ENCODE measurements at regions not wholly inside any gene's neighbourhood (a gene's known extent, or its start where the extent isn't known, plus 50 kb on each side); places are given as distances from the start of the nearest gene placed in this dataset.

GRCh38 chr16:76885776-76886537 is 305.0 kb upstream of the MON1B start:
- no peaks in the 10 kb centered on the region for H3K27me3 ChIP-seq
- TF ChIP-seq POLR2A (IDR thresholded peaks at IDR 0.05) (no peak), POLR2AphosphoS5 (IDR thresholded peaks at IDR 0.05) (no peak), CTCF (IDR thresholded peaks at IDR 0.05) (no peak)
- no peak for DNase-seq (ENCODE audit: low spot score in 2 of 2)

GRCh38 chr16:76897816-76898215 is 293.2 kb upstream of the MON1B start:
- Histone ChIP-seq H3K27me3 (no peaks in the 10 kb centered on the region), H3K4me1 (no peaks in the 10 kb centered on the region), H3K27ac (no peak overlapping the region), H3K4me3 (no peak overlapping the region), H3K36me3 (no peaks in the 10 kb centered on the region), H3K9me3 (peaks cover 0 to 7% of the 10 kb centered on the region in 2 donors)
- DNase-seq (ENCODE audit: low spot score in 2 of 2): no peak
- TF ChIP-seq POLR2A (IDR thresholded peaks at IDR 0.05) (no peak), POLR2AphosphoS5 (IDR thresholded peaks at IDR 0.05) (no peak), CTCF (IDR thresholded peaks at IDR 0.05) (no peak)
- intact Hi-C loops (cut with DNase I; ENCODE audit: low total_unique reads): no loop called here

More at GRCh38 chr16:76885776-76886537, 305.0 kb upstream of the MON1B start:
- H3K36me3 ChIP-seq: no peaks in the 10 kb centered on the region
- H3K4me1 ChIP-seq: no peaks in the 10 kb centered on the region
- no peaks in the 10 kb centered on the region for H3K9me3 ChIP-seq
- intact Hi-C loops (cut with DNase I; ENCODE audit: low total_unique reads): no loop called here
- H3K4me3 ChIP-seq: no peak overlapping the region
- H3K27ac ChIP-seq: no peak overlapping the region

GRCh38 chr16:76899767-76900166 is 291.2 kb upstream of the MON1B start:
- DNase-seq (ENCODE audit: low spot score in 2 of 2): no peak
- H3K4me1 ChIP-seq: no peaks in the 10 kb centered on the region
- no peaks in the 10 kb centered on the region for H3K36me3 ChIP-seq
- H3K4me3 ChIP-seq: no peak overlapping the region
- intact Hi-C loops (cut with DNase I; ENCODE audit: low total_unique reads): loop anchor here (5.0 kb wide), 1 partner anchor 1047 kb away; no protein-coding TSS in a partner anchor
- no peaks in the 10 kb centered on the region for H3K27me3 ChIP-seq
- TF ChIP-seq CTCF (IDR thresholded peaks at IDR 0.05) (no peak), POLR2A (IDR thresholded peaks at IDR 0.05) (no peak), POLR2AphosphoS5 (IDR thresholded peaks at IDR 0.05) (no peak)
- H3K9me3 ChIP-seq: peaks cover 0 to 6% of the 10 kb centered on the region in 2 donors
- no peak overlapping the region for H3K27ac ChIP-seq

- Histone ChIP-seq H3K27ac (no peak overlapping the region), H3K36me3 (no peaks in the 10 kb centered on the region), H3K4me3 (no peak overlapping the region), H3K27me3 (no peaks in the 10 kb centered on the region), H3K4me1 (no peaks in the 10 kb centered on the region), H3K9me3 (no peaks in the 10 kb centered on the region)
- intact Hi-C loops (cut with DNase I; ENCODE audit: low total_unique reads): loop anchor here (5.0 kb wide), 1 partner anchor 1048 kb away; no protein-coding TSS in a partner anchor
- DNase-seq (ENCODE audit: low spot score in 2 of 2): no peak
- no peak for TF ChIP-seq POLR2A (IDR thresholded peaks at IDR 0.05)
- no peak for TF ChIP-seq POLR2AphosphoS5 (IDR thresholded peaks at IDR 0.05)
- no peak for TF ChIP-seq CTCF (IDR thresholded peaks at IDR 0.05)
Measured at GRCh38 chr16:76900285-76901263, 290.4 kb upstream of the MON1B start.

Data from breast epithelium (tissue), 4 donors.